ENCODE measurements at regions not wholly inside any gene's neighbourhood (a gene's known extent, or its start where the extent isn't known, plus 50 kb on each side); places are given as distances from the start of the nearest gene placed in this dataset.
"Not testable (repeated sequence)": the region's sequence is repeated elsewhere in the genome, so short reads cannot be mapped to it uniquely, and the experiment has no call there.

DNA sequence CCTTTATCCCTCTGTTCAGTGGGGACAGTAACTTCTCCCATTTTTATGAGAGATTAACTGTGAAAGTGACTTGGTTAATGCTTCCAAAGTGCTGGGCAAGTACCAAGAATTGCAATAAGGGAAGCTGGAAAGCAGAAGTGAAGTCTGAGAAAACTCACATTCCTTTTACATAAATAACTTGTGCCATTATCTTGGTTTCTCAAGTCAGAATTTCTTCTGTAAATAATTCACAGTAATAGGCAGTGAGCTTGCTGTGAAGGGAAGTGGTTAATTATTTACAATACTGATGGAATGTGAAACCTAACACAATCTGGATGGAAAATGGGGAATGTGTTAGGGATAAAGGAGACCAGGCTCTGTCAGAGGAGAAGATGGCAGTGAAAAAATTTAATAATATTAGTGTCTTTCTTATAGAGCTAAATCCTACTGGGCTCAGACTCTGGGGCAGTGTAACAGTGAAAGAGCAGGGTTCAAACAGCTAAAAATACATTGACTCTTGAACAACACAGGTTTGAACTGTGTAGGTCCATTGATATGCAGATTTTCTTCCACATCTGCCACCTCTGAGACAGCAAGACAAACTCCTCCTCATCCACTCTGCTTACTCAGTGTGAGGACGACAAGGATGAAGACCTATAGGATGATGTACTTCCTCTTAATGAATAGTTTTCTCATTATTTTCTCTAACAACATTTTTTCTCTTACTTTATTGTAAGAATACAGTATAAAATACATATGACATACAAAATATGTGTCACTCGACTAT lies 251.5 kb upstream of the ISX start:
- no peak overlapping the region for H3K4me3 ChIP-seq (ENCODE audit: low read length in 2 of 2)
- WGBS, result 50% methylated on average over 2 of the region's 2 CpGs
- H3K9me3 ChIP-seq (ENCODE audit: control insufficient read depth in 2 of 2, insufficient read depth in 1 of 2, low read length in 1 of 2), result no peaks in the 10 kb centered on the region
- no peak overlapping the region for H3K27ac ChIP-seq (ENCODE audit: low read depth in 1 of 2, low read length in 1 of 2)
- no peaks in the 10 kb centered on the region for H3K4me1 ChIP-seq (ENCODE audit: control insufficient read depth in 2 of 2, insufficient read depth in 2 of 2, low read length in 2 of 2)
- DNase-seq (ENCODE audit: low read depth in 6 of 9, low spot score in 9 of 9), result no peak
- H3K36me3 ChIP-seq (ENCODE audit: control insufficient read depth in 2 of 2, insufficient read depth in 2 of 2, low read length in 1 of 2), result no peaks in the 10 kb centered on the region
- H3K27me3 ChIP-seq (ENCODE audit: control insufficient read depth in 2 of 2, insufficient read depth in 1 of 2, low read length in 1 of 2), result no peaks in the 10 kb centered on the region

DNA sequence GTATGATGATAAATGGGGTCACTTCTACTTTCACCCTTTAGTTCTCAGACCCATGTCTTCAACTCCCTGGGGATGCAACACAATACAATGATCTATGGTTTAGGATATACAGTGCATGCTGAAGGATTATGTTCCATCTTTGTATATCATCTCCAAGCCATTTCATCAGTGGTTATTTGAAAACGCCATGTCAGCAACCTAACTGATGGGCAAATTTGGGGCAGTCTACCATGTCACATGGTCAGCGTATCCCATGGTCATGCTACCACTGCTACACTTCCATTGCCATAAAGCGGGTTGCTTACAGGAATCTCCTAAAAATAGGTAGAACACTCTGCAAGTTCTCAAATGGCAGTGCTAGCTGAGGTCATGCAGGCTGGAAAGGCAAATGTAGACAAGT lies 236.5 kb upstream of the ISX start:
- 98% methylated on average over 3 of the region's 3 CpGs for WGBS
- no peaks in the 10 kb centered on the region for H3K27me3 ChIP-seq (ENCODE audit: control insufficient read depth in 2 of 2, insufficient read depth in 1 of 2, low read length in 1 of 2)
- no peak overlapping the region for H3K4me3 ChIP-seq (ENCODE audit: low read length in 2 of 2)
- no peaks in the 10 kb centered on the region for H3K36me3 ChIP-seq (ENCODE audit: control insufficient read depth in 2 of 2, insufficient read depth in 2 of 2, low read length in 1 of 2)
- no peaks in the 10 kb centered on the region for H3K9me3 ChIP-seq (ENCODE audit: control insufficient read depth in 2 of 2, insufficient read depth in 1 of 2, low read length in 1 of 2)
- no peak overlapping the region for H3K27ac ChIP-seq (ENCODE audit: low read depth in 1 of 2, low read length in 1 of 2)
- H3K4me1 ChIP-seq (ENCODE audit: control insufficient read depth in 2 of 2, insufficient read depth in 2 of 2, low read length in 2 of 2), result no peaks in the 10 kb centered on the region
- no peak for DNase-seq (ENCODE audit: low read depth in 6 of 9, low spot score in 9 of 9)

DNA sequence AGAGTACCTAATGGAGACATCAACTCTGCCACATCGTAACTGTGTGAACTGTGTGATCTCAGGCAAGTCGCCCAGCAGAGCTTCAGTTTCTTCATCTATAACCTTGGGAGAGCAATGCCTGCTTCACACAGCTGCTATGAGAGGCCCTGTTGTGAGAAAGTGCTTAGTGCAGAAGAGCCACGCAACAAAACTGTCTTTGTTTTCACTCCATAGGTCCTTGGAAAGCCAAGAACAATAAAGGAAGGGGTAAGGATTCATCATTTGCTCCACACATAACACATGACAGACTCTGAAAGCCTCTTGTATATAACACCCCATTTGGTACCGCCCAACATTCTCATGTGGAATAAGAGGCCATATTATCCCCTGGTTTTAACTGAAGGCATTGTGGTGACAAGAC lies 231.9 kb upstream of the ISX start:
- WGBS, result 83% methylated on average over 4 of the region's 4 CpGs
- no peaks in the 10 kb centered on the region for H3K36me3 ChIP-seq (ENCODE audit: control insufficient read depth in 2 of 2, insufficient read depth in 2 of 2, low read length in 1 of 2)
- no peaks in the 10 kb centered on the region for H3K4me1 ChIP-seq (ENCODE audit: control insufficient read depth in 2 of 2, insufficient read depth in 2 of 2, low read length in 2 of 2)
- no peaks in the 10 kb centered on the region for H3K9me3 ChIP-seq (ENCODE audit: control insufficient read depth in 2 of 2, insufficient read depth in 1 of 2, low read length in 1 of 2)
- H3K27ac ChIP-seq (ENCODE audit: low read depth in 1 of 2, low read length in 1 of 2), result no peak overlapping the region
- no peak overlapping the region for H3K4me3 ChIP-seq (ENCODE audit: low read length in 2 of 2)
- H3K27me3 ChIP-seq (ENCODE audit: control insufficient read depth in 2 of 2, insufficient read depth in 1 of 2, low read length in 1 of 2), result no peaks in the 10 kb centered on the region
- DNase-seq (ENCODE audit: low read depth in 6 of 9, low spot score in 9 of 9), result no peak

DNA sequence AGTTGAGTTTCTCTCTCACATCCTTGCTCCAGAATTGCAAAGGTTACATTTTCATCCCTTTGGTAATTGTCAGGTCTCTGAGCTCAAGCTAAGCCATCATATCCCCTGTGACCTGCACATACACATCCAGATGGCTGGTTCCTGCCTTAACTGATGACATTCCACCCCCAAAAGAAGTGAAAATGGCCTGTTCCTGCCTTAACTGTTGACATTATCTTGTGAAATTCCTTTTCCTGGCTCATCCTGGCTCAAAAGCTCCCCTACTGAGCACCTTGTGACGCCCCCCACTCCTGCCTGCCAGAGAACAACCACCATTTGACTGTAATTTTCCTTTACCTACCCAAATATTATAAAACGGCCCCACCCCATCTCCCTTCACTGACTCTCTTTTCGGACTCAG lies 231.4 kb upstream of the ISX start:
- not testable (repeated sequence) for H3K36me3 ChIP-seq (ENCODE audit: control insufficient read depth in 2 of 2, insufficient read depth in 2 of 2, low read length in 1 of 2); DNase-seq (ENCODE audit: low read depth in 6 of 9, low spot score in 9 of 9); H3K27ac ChIP-seq (ENCODE audit: low read depth in 1 of 2, low read length in 1 of 2); H3K4me3 ChIP-seq (ENCODE audit: low read length in 2 of 2); H3K9me3 ChIP-seq (ENCODE audit: control insufficient read depth in 2 of 2, insufficient read depth in 1 of 2, low read length in 1 of 2); H3K27me3 ChIP-seq (ENCODE audit: control insufficient read depth in 2 of 2, insufficient read depth in 1 of 2, low read length in 1 of 2); H3K4me1 ChIP-seq (ENCODE audit: control insufficient read depth in 2 of 2, insufficient read depth in 2 of 2, low read length in 2 of 2)
- 53% methylated on average over 3 of the region's 3 CpGs for WGBS

DNA sequence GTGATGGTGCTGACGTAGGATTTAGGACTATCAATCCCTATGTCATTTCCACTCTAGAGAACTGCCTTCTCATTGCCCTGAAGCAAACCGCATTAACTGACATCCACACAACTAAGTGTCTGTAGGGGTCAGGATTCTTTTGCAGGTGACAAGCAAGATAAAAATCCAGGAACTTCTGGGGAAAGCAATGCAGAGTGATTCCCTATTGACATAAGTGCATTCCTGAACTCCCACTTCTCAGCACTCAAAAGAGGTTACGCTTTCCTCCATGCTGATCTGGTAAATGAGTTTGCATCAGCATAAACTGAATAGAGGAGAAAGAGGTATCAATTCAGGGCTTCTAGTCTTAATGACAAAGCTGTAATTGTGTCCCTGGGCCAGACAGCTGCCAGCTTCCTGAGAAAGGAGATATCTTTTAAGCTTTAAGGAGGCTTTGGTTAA lies 224.6 kb upstream of the ISX start:
- Histone ChIP-seq H3K4me1 (ENCODE audit: control insufficient read depth in 2 of 2, insufficient read depth in 2 of 2, low read length in 2 of 2) (no peaks in the 10 kb centered on the region), H3K9me3 (ENCODE audit: control insufficient read depth in 2 of 2, insufficient read depth in 1 of 2, low read length in 1 of 2) (no peaks in the 10 kb centered on the region), H3K36me3 (ENCODE audit: control insufficient read depth in 2 of 2, insufficient read depth in 2 of 2, low read length in 1 of 2) (no peaks in the 10 kb centered on the region), H3K4me3 (ENCODE audit: low read length in 2 of 2) (no peak overlapping the region), H3K27ac (ENCODE audit: low read depth in 1 of 2, low read length in 1 of 2) (no peak overlapping the region), H3K27me3 (ENCODE audit: control insufficient read depth in 2 of 2, insufficient read depth in 1 of 2, low read length in 1 of 2) (no peaks in the 10 kb centered on the region)
- WGBS, result 68% methylated on average over 3 of the region's 3 CpGs
- DNase-seq (ENCODE audit: low read depth in 6 of 9, low spot score in 9 of 9), result no peak

DNA sequence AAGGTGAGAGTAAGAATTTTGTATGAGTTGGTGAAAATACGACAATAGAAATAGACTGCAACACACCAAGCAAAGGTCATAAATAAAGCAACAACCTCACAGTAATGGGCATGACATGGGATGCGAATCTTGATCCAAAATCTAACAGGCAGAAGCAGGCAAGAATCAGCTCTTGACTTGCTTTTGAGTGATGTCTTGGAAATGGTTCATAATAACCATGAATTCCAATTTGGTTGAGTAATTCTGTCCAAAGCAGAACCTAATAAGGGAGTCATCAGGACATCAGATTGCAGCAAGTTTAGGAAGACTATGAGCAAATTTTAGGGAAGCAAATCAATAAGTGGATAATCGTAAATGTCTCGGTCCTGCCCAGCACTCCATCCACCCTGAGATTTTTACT lies 224.0 kb upstream of the ISX start:
- Histone ChIP-seq H3K4me1 (ENCODE audit: control insufficient read depth in 2 of 2, insufficient read depth in 2 of 2, low read length in 2 of 2) (no peaks in the 10 kb centered on the region), H3K27ac (ENCODE audit: low read depth in 1 of 2, low read length in 1 of 2) (no peak overlapping the region), H3K36me3 (ENCODE audit: control insufficient read depth in 2 of 2, insufficient read depth in 2 of 2, low read length in 1 of 2) (no peaks in the 10 kb centered on the region), H3K4me3 (ENCODE audit: low read length in 2 of 2) (no peak overlapping the region), H3K9me3 (ENCODE audit: control insufficient read depth in 2 of 2, insufficient read depth in 1 of 2, low read length in 1 of 2) (no peaks in the 10 kb centered on the region), H3K27me3 (ENCODE audit: control insufficient read depth in 2 of 2, insufficient read depth in 1 of 2, low read length in 1 of 2) (no peaks in the 10 kb centered on the region)
- no peak for DNase-seq (ENCODE audit: low read depth in 6 of 9, low spot score in 9 of 9)
- WGBS, result 77% methylated on average over 4 of the region's 4 CpGs

DNA sequence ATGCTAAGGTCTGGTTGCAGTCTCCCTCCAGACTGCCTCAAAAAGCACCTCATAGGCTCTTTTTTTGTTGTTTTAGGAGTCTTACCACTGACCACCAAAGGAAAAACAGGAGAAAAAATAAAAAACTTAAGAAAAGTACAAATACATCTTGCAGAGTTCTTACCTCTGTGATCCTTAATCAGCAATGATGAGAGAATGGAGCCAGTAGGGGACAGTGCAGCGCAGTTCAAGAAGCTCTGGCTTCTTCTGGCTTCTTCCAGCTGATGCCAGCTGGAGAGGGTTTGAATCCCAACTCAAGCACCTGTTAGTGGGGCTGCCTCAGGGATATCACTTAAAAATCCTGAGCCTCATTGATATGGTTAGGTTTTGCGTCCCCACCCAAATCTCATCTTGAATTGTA lies 223.3 kb upstream of the ISX start:
- Histone ChIP-seq H3K4me1 (ENCODE audit: control insufficient read depth in 2 of 2, insufficient read depth in 2 of 2, low read length in 2 of 2) (no peaks in the 10 kb centered on the region), H3K27ac (ENCODE audit: low read depth in 1 of 2, low read length in 1 of 2) (no peak overlapping the region), H3K4me3 (ENCODE audit: low read length in 2 of 2) (no peak overlapping the region), H3K36me3 (ENCODE audit: control insufficient read depth in 2 of 2, insufficient read depth in 2 of 2, low read length in 1 of 2) (no peaks in the 10 kb centered on the region), H3K9me3 (ENCODE audit: control insufficient read depth in 2 of 2, insufficient read depth in 1 of 2, low read length in 1 of 2) (no peaks in the 10 kb centered on the region), H3K27me3 (ENCODE audit: control insufficient read depth in 2 of 2, insufficient read depth in 1 of 2, low read length in 1 of 2) (no peaks in the 10 kb centered on the region)
- no peak for DNase-seq (ENCODE audit: low read depth in 6 of 9, low spot score in 9 of 9)
- 94% methylated on average over 2 of the region's 2 CpGs for WGBS

DNA sequence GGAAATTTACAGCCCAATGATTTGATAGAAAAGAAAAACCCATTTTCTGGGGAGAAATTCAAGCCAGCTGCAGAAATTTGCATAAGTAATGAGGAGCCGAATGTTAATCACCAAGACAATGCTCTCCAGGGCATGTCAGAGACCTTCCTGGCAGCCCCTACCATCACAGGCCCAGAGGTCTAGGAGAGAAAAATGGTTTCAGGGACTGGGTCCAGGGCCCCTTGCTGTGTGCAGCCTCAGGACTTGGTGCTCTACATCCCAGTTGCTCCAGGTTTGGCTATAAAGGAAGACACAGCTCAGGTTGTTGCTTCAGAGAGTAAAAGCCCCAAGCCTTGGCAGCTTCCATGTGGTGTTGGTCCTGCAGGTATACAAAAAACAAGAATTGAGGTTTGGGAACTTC lies 222.2 kb upstream of the ISX start:
- not testable (repeated sequence) for DNase-seq (ENCODE audit: low read depth in 6 of 9, low spot score in 9 of 9); H3K27me3 ChIP-seq (ENCODE audit: control insufficient read depth in 2 of 2, insufficient read depth in 1 of 2, low read length in 1 of 2); H3K36me3 ChIP-seq (ENCODE audit: control insufficient read depth in 2 of 2, insufficient read depth in 2 of 2, low read length in 1 of 2); H3K9me3 ChIP-seq (ENCODE audit: control insufficient read depth in 2 of 2, insufficient read depth in 1 of 2, low read length in 1 of 2); H3K27ac ChIP-seq (ENCODE audit: low read depth in 1 of 2, low read length in 1 of 2); H3K4me1 ChIP-seq (ENCODE audit: control insufficient read depth in 2 of 2, insufficient read depth in 2 of 2, low read length in 2 of 2); H3K4me3 ChIP-seq (ENCODE audit: low read length in 2 of 2)
- 98% methylated on average over 1 of the region's 1 CpG for WGBS

DNA sequence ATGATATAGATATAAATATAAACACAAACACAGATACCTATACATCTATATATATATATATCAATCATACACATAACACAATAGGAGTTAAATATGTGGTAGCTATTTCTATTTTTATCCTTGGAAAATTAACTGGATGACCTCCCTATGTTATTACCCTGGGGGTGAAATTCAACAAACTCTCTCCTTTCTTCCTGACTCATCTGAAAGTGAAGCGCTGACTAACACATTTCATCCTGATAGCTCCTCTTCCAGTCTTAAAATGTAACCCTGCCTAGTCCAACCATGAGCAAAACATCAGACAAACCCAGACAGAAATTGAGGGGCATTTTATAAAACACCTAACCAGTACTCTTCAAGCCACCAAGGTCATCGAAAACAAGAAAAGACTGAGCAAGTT lies 220.6 kb upstream of the ISX start:
- DNase-seq (ENCODE audit: low read depth in 6 of 9, low spot score in 9 of 9), result no peak
- Histone ChIP-seq H3K36me3 (ENCODE audit: control insufficient read depth in 2 of 2, insufficient read depth in 2 of 2, low read length in 1 of 2) (no peaks in the 10 kb centered on the region), H3K27me3 (ENCODE audit: control insufficient read depth in 2 of 2, insufficient read depth in 1 of 2, low read length in 1 of 2) (no peaks in the 10 kb centered on the region), H3K4me1 (ENCODE audit: control insufficient read depth in 2 of 2, insufficient read depth in 2 of 2, low read length in 2 of 2) (no peaks in the 10 kb centered on the region), H3K9me3 (ENCODE audit: control insufficient read depth in 2 of 2, insufficient read depth in 1 of 2, low read length in 1 of 2) (no peaks in the 10 kb centered on the region), H3K27ac (ENCODE audit: low read depth in 1 of 2, low read length in 1 of 2) (no peak overlapping the region), H3K4me3 (ENCODE audit: low read length in 2 of 2) (no peak overlapping the region)
- 98% methylated on average over 2 of the region's 2 CpGs for WGBS

Data from thymus (tissue), 11 donors.